SU-DHL-6 (cell line): ENCODE measurements at regions not wholly inside any gene's neighbourhood (a gene's known extent, or its start where the extent isn't known, plus 50 kb on each side); places are given as distances from the start of the nearest gene placed in this dataset.

ENCODE experiments used
- H2AFZ ChIP-seq: fragments of 200-600 bp; sonication (generic); 2 replicates; pipeline ENCODE4 v1.6.1; 2014; ENCODE audit warnings: low read depth, mild to moderate bottlenecking, moderate library complexity, mixed read lengths, antibody characterized with exemption, low read length; ENCODE audit not compliant: severe bottlenecking
- H3F3A ChIP-seq: fragments of 200-600 bp; shearing (Covaris generic); 2 replicates; pipeline ENCODE4 v1.6.0; 2016; ENCODE audit warnings: antibody characterized with exemption, mild to moderate bottlenecking; ENCODE audit not compliant: insufficient read depth
- H3K27ac ChIP-seq: fragments of 200-600 bp; sonication (generic); 2 replicates; pipeline ENCODE4 v1.5.1; 2016; ENCODE audit warnings: low read depth, mild to moderate bottlenecking, low read length, moderate library complexity, mixed read lengths
- H3K27me3 ChIP-seq: fragments of 200-600 bp; sonication (generic), shearing (Covaris generic); 2 replicates; pipeline ENCODE4 v1.6.0; 2014; ENCODE audit warnings: mild to moderate bottlenecking, low read length
- H3K36me3 ChIP-seq: fragments of 200-600 bp; sonication (generic); 2 replicates; pipeline ENCODE4 v1.6.1; 2014; ENCODE audit warnings: mild to moderate bottlenecking, low read length, mixed read lengths
- H3K4me2 ChIP-seq: fragments of 300-600, 200-600 bp; shearing (Covaris generic), sonication (generic); 2 replicates; pipeline ENCODE4 v1.6.0; 2014; ENCODE audit warnings: low read length, low read depth, mild to moderate bottlenecking; ENCODE audit not compliant: poor library complexity, severe bottlenecking
- H3K4me3 ChIP-seq: fragments of 200-600 bp; sonication (generic); 2 replicates; pipeline ENCODE4 v1.5.1; 2014; ENCODE audit warnings: antibody characterized with exemption, low read length, mild to moderate bottlenecking, mixed read lengths; ENCODE audit not compliant: insufficient read depth, poor library complexity, severe bottlenecking
- H3K79me2 ChIP-seq: fragments of 200-600 bp; sonication (generic); 2 replicates; pipeline ENCODE4 v1.6.1; 2014; ENCODE audit warnings: mild to moderate bottlenecking, low read length, moderate library complexity; ENCODE audit not compliant: insufficient read depth
- H3K9ac ChIP-seq: fragments of 200-600 bp; sonication (generic); 2 replicates; pipeline ENCODE4 v1.7.0; 2014; ENCODE audit warnings: mild to moderate bottlenecking, low read length
- H3K9me2 ChIP-seq: fragments of 200-600 bp; sonication (generic); replicated peaks from 2 replicates; pipeline ENCODE4 v1.6.1; 2014; ENCODE audit warnings: low read length; ENCODE audit not compliant: insufficient read depth
- H3K9me3 ChIP-seq: fragments of 200-600 bp; sonication (generic); 2 replicates; pipeline ENCODE4 v1.6.1; 2014; ENCODE audit warnings: low read length, mixed read lengths; ENCODE audit not compliant: insufficient read depth
- H4K20me1 ChIP-seq: fragments of 200-600 bp; sonication (generic); 2 replicates; pipeline ENCODE4 v1.6.1; 2014; ENCODE audit warnings: low read depth, mild to moderate bottlenecking, antibody characterized with exemption, low read length, moderate library complexity, mixed read lengths
- CTCF ChIP-seq: fragments of 200-600 bp; sonication (generic); IDR thresholded peaks from one replicate; pipeline ENCODE4 v1.5.1; 2017; ENCODE audit warnings: antibody characterized with exemption, mild to moderate bottlenecking, low read length, moderate library complexity; ENCODE audit not compliant: insufficient read depth, poor library complexity, severe bottlenecking
- EZH2phosphoT487 ChIP-seq: fragments of 200-600 bp; sonication (generic), shearing (Covaris generic); conservative IDR thresholded peaks from 2 replicates; pipeline ENCODE4 v1.6.1; 2018; ENCODE audit warnings: mild to moderate bottlenecking, antibody characterized with exemption, low read length, moderate library complexity, mixed read lengths

DNA sequence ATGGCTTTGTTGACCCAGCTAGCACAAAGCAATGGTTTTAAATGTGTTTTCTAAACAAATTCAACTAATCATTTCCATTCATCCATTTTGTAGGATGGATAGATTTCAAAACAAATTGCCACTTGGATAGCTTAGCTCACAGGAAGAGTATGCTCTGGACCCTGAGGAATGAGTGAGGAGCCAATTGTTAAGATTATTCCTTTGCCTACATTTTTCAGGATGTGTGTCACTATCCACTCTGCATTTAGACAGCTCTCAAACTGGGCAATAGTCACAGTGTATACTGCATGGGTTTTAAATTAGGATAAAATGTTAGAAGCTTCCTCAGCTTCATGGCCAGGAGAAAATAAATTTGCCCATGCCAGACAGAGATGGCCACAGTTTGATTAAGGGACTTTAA, 605.6 kb upstream of the TEX47 start:
- Histone ChIP-seq H3K27ac (no peak overlapping the region), H2AFZ (no peak overlapping the region), H3K79me2 (no peaks in the 10 kb centered on the region), H3K4me3 (no peak overlapping the region), H3K9me3 (no peaks in the 10 kb centered on the region), H3K4me2 (no peak overlapping the region), H3K9me2 (no peaks in the 10 kb centered on the region), H4K20me1 (no peaks in the 10 kb centered on the region), H3K36me3 (no peaks in the 10 kb centered on the region), H3F3A (no peaks in the 10 kb centered on the region), H3K9ac (no peak overlapping the region), H3K27me3 (no peaks in the 10 kb centered on the region)
- TF ChIP-seq CTCF (no peak), EZH2phosphoT487 (no peak)

DNA sequence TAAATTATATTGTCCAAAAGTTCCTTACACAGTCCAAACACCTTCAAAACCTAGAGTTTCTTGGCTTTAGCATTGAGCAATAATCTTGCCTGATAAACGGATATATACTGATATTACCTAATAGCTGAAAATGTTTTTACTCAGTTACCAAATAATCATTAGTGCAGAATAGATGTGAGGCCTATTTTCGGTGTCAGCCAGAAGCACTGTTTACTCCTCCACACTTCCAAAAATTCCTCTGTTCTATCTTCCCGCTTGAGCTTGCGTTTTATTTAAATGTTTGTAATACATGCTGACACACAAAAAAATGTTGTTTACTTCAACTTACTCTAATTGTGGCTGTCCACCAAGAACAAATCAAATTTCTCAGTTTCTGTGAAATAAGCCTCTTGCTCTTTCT, 606.2 kb upstream of the TEX47 start:
- TF ChIP-seq CTCF (no peak), EZH2phosphoT487 (no peak)
- no peak overlapping the region for H3K4me3 ChIP-seq
- no peaks in the 10 kb centered on the region for H3K27me3 ChIP-seq
- H3K9me3 ChIP-seq = no peaks in the 10 kb centered on the region
- no peaks in the 10 kb centered on the region for H3K9me2 ChIP-seq
- H3F3A ChIP-seq = no peaks in the 10 kb centered on the region
- H3K9ac ChIP-seq = no peak overlapping the region
- H4K20me1 ChIP-seq = no peaks in the 10 kb centered on the region
- no peaks in the 10 kb centered on the region for H3K79me2 ChIP-seq
- no peaks in the 10 kb centered on the region for H3K36me3 ChIP-seq
- H2AFZ ChIP-seq = no peak overlapping the region
- H3K27ac ChIP-seq = no peak overlapping the region
- no peak overlapping the region for H3K4me2 ChIP-seq

DNA sequence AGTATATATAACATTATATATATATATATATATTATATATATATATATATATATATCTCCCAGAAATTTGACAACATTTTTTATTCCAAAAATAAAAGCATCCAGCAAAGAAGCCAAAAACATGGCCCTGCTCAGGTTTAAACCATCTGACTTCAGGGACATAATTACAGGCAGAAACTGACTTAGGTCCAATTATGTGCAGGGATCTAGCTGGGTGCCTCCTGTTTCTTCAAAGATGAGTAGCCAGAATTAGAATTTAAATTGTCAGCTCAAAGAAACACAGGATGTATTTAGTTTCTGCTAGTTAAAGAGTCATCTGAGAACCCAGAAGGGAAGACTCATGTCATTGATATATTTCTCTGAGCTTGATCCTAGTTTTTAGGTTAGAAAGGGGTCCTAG, 656.4 kb upstream of the TEX47 start:
- no peaks in the 10 kb centered on the region for H4K20me1 ChIP-seq
- H3K9me3 ChIP-seq = no peaks in the 10 kb centered on the region
- H3K9me2 ChIP-seq = no peaks in the 10 kb centered on the region
- H3K79me2 ChIP-seq = no peaks in the 10 kb centered on the region
- no peak overlapping the region for H3K4me2 ChIP-seq
- H3K27ac ChIP-seq = no peak overlapping the region
- no peaks in the 10 kb centered on the region for H3K36me3 ChIP-seq
- H3F3A ChIP-seq = no peaks in the 10 kb centered on the region
- H3K9ac ChIP-seq = no peak overlapping the region
- no peaks in the 10 kb centered on the region for H3K27me3 ChIP-seq
- no peak overlapping the region for H2AFZ ChIP-seq
- no peak for TF ChIP-seq EZH2phosphoT487
- no peak overlapping the region for H3K4me3 ChIP-seq

DNA sequence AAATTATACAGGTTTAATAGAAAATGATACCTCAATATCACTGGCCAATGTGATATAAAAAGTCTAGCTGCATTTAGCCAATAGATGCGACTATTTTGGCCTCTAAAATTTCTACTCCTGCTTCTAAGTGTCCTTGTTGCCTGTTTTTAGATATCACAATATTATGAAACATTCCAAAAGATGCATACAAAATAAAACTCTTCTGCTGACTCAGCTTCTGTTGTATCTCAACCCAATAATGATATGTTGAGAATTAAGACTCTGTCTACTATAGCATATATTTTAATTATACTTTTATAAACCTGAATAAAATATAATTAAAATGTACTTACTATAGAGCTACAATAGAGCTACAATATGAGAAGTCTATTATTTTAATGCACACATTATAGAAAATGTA, 661.0 kb upstream of the TEX47 start:
- H4K20me1 ChIP-seq = no peaks in the 10 kb centered on the region
- no peak overlapping the region for H3K9ac ChIP-seq
- TF ChIP-seq EZH2phosphoT487 (no peak), CTCF (no peak)
- no peaks in the 10 kb centered on the region for H3K36me3 ChIP-seq
- H3K4me2 ChIP-seq = no peak overlapping the region
- no peak overlapping the region for H2AFZ ChIP-seq
- H3K9me2 ChIP-seq = no peaks in the 10 kb centered on the region
- no peak overlapping the region for H3K4me3 ChIP-seq
- no peaks in the 10 kb centered on the region for H3K79me2 ChIP-seq
- no peak overlapping the region for H3K27ac ChIP-seq
- H3K27me3 ChIP-seq = no peaks in the 10 kb centered on the region
- no peaks in the 10 kb centered on the region for H3F3A ChIP-seq
- H3K9me3 ChIP-seq = no peaks in the 10 kb centered on the region
